K562 (cell line): ENCODE measurements at regions not wholly inside any gene's neighbourhood (a gene's known extent, or its start where the extent isn't known, plus 50 kb on each side); places are given as distances from the start of the nearest gene placed in this dataset.

Source experiments
- ATAC-seq: fragments of 200-7000 bp; cut with Tn5 transposase; 3 replicates; pipeline ENCODE4 v1.9.1; 2020; ENCODE audit warnings: moderate library complexity
- BruUV-seq: library from RNA; stranded (reverse); fragments of 400-500 nt; replicated peaks from 2 replicates; lab custom pipeline; 2021; lab: Mats Ljungman, UMichigan
- CTCF ChIA-PET: fragments of 300-600 bp; formaldehyde crosslinking; extraction: SDS; loops from one replicate; lab custom pipeline; 2021; ENCODE audit warnings: low intra/inter-chr PET ratio; lab: Yijun Ruan, JAX
- POLR2A ChIA-PET: fragments of 300-600, 350-650 bp; sonication (Branson Sonifier 250); formaldehyde crosslinking; extraction: SDS; loops from one replicate; lab custom pipeline; 2021; ENCODE audit warnings: antibody characterized with exemption, inconsistent platforms; lab: Yijun Ruan, JAX
- DNase-seq, 4 experiments: peaks; one replicate each; pipeline versions ENCODE4 v3.0.0 to v3.0.0-alpha.2; 2011 to 2018; ENCODE audit warnings: low spot score in 3 of 4, mixed read lengths in 3 of 4; ENCODE audit errors: extremely low read depth in 1 of 4
- FAIRE-seq: peaks from 2 replicates; lab custom pipeline; 2011; peaks lifted over from hg19 to GRCh38; lab: Jason Lieb, UNC
- H2AFZ ChIP-seq: 2 replicates; pipeline ENCODE4 v1.6.0; 2011; ENCODE audit warnings: low read depth, low read length, control low read depth, inconsistent platforms
- H3K27ac ChIP-seq: fragments of 200-600 bp; 3 replicates; pipeline ENCODE4 v1.8.0; 2011; ENCODE audit warnings: low read depth, mild to moderate bottlenecking, control low read depth, inconsistent platforms, low read length, moderate library complexity, mixed read lengths; ENCODE audit errors: extremely low read depth
- H3K27me3 ChIP-seq, 2 experiments: fragments of 300-600 bp in 1 of 2; 2 replicates in 1 of 2; 3 replicates in 1 of 2; pipeline versions ENCODE4 v1.6.0 to v1.8.0; 2011; ENCODE audit warnings: inconsistent platforms in 2 of 2, low read length in 2 of 2, mild to moderate bottlenecking in 1 of 2, mixed read lengths in 1 of 2, moderate library complexity in 1 of 2; ENCODE audit not compliant: control insufficient read depth in 2 of 2, insufficient read depth in 2 of 2
- H3K36me3 ChIP-seq: fragments of 300-600 bp; 3 replicates; pipeline ENCODE4 v1.8.0; 2011; ENCODE audit warnings: mild to moderate bottlenecking, low read length, inconsistent platforms; ENCODE audit not compliant: control insufficient read depth, insufficient read depth
- H3K4me1 ChIP-seq, 2 experiments: fragments of 200-600 bp in 1 of 2; replicated peaks in 1 of 2; 2 replicates in 1 of 2; 3 replicates in 1 of 2; pipeline versions ENCODE4 v1.5.1 to v1.8.0; 2011; ENCODE audit warnings: inconsistent platforms in 2 of 2, low read length in 2 of 2, mild to moderate bottlenecking in 1 of 2, mixed read lengths in 1 of 2, moderate library complexity in 1 of 2; ENCODE audit not compliant: control insufficient read depth in 2 of 2, insufficient read depth in 2 of 2
- H3K4me2 ChIP-seq: 2 replicates; pipeline ENCODE4 v1.6.1; 2011; ENCODE audit warnings: low read length, control low read depth, inconsistent platforms, mixed read lengths; ENCODE audit not compliant: insufficient read depth
- H3K4me3 ChIP-seq: fragments of 200-600 bp; sonication (generic), shearing (Covaris generic); 2 replicates; pipeline ENCODE4 v1.5.1; 2016; ENCODE audit warnings: control low read depth, inconsistent platforms
- H3K79me2 ChIP-seq: fragments of 200-600 bp; 3 replicates; pipeline ENCODE4 v1.8.0; 2011; ENCODE audit warnings: low read length, inconsistent platforms; ENCODE audit not compliant: control insufficient read depth, insufficient read depth
- H3K9ac ChIP-seq, 2 experiments: 2 replicates each; pipeline versions ENCODE4 v1.6.0 to v1.6.1; 2011; ENCODE audit warnings: low read depth in 2 of 2, low read length in 2 of 2, control low read depth in 1 of 2, inconsistent platforms in 1 of 2, mild to moderate bottlenecking in 1 of 2, mixed read lengths in 1 of 2; ENCODE audit not compliant: insufficient read depth in 1 of 2
- H3K9me1 ChIP-seq: one replicate; pipeline ENCODE4 v1.6.0; 2011; ENCODE audit warnings: inconsistent platforms, mild to moderate bottlenecking, low read length, moderate library complexity; ENCODE audit not compliant: control insufficient read depth, insufficient read depth
- H3K9me3 ChIP-seq: replicated peaks from 2 replicates; pipeline ENCODE4 v1.5.1; 2011; ENCODE audit warnings: low read depth, low read length, inconsistent platforms; ENCODE audit not compliant: control insufficient read depth, insufficient read depth
- H4K20me1 ChIP-seq: replicated peaks from 2 replicates; pipeline ENCODE4 v1.6.1; 2011; ENCODE audit warnings: low read length, inconsistent platforms, mixed read lengths; ENCODE audit not compliant: control insufficient read depth, insufficient read depth
- HSF4 ChIP-seq: fragments of 250-450 bp; sonication (Bioruptor Pico); IDR thresholded peaks from 2 replicates; pipeline ENCODE4 v2.1.2; 2022; ENCODE audit warnings: mild to moderate bottlenecking, moderate library complexity, borderline replicate concordance
- PATZ1 ChIP-seq: fragments of 250-450 bp; sonication (Bioruptor Pico); IDR thresholded peaks from 2 replicates; pipeline ENCODE4 v1.5.0; 2020; ENCODE audit warnings: mild to moderate bottlenecking, borderline replicate concordance
- PURB ChIP-seq: sonication (generic); formaldehyde crosslinking; IDR thresholded peaks from 2 replicates; pipeline ENCODE4 v1.9.0; 2021; ENCODE audit warnings: low read depth, mild to moderate bottlenecking, missing genetic modification reagents
- ZBTB9 ChIP-seq: fragments of 450-650 bp; formaldehyde crosslinking; IDR thresholded peaks from 2 replicates; pipeline ENCODE4 v1.4.0; 2020; ENCODE audit warnings: mild to moderate bottlenecking, moderate library complexity
- ZFP91 ChIP-seq: sonication (generic); formaldehyde crosslinking; IDR thresholded peaks from 2 replicates; pipeline ENCODE4 v1.8.0; 2022; ENCODE audit warnings: mild to moderate bottlenecking, missing genetic modification reagents
- ZHX1 ChIP-seq: fragments of 150-350 bp; conservative IDR thresholded peaks from 2 replicates; pipeline ENCODE4 v1.6.1; 2014; ENCODE audit warnings: low read length
- ZSCAN29 ChIP-seq: fragments of 450-650 bp; IDR thresholded peaks from 2 replicates; pipeline ENCODE4 v1.6.1; 2017
- WGBS: fragments of 100-300 bp; shearing (Covaris generic); methylation state at CpG from one replicate; pipeline ENCODE4 v1.1.6; 2016; ENCODE audit warnings: low coverage, mixed read lengths; ENCODE audit not compliant: insufficient coverage; ENCODE audit errors: missing lambda C conversion rate; 5-methylcytosine and 5-hydroxymethylcytosine counted together
- in situ Hi-C: fragments of 300-500 bp; cut with MboI; formaldehyde crosslinking; loops from 4 replicates; pipeline ENCODE4 v1.15.0; 2018; ENCODE audit warnings: inconsistent platforms, mixed read lengths
- intact Hi-C: fragments of 100-400 bp; cut with micrococcal nuclease; formaldehyde crosslinking; loops from 2 replicates; pipeline ENCODE4 v1.14.2; 2022
- TF ChIP-seq, protein P1 (sequence below), 3 experiments: fragments of 200-800 bp in 1 of 3; fragments of 250-450 bp in 1 of 3; fragments of 450-650 bp in 1 of 3; sonication (Bioruptor Pico) in 1 of 3; sonication (Bioruptor generic) in 1 of 3; formaldehyde crosslinking in 1 of 3; IDR thresholded peaks; 2 replicates each; pipeline versions ENCODE4 v1.6.1 to v1.8.0; 2016 to 2022; ENCODE audit warnings: mild to moderate bottlenecking in 2 of 3, missing genetic modification characterization in 2 of 3, missing compliant biosample characterization in 1 of 3, moderate library complexity in 1 of 3
- TF ChIP-seq, protein P2 (sequence below): IDR thresholded peaks from 2 replicates; pipeline ENCODE4 v1.6.1; 2011; ENCODE audit not compliant: insufficient read length; ENCODE audit errors: extremely low read depth

DNA sequence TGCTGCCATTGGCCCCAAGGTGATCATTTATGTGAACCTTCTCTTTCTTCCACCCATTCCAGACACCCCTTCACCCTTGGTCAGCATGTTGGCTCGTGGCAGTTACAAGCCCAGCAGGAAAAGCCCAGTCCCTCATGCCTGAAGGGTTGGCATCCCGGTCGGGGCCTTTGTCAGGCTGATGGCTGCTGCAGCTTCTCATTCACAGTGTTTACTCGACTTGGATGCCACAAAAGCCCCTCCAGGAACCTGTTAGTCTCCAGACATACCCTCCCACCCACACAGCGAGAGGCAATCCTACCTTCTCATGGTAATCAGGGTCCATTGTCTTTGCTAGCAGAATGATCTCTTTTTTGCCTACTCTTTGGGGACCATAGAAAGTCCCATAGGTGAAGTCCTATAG lies 200.8 kb upstream of the PFKP start:
- H2AFZ ChIP-seq, result no peak overlapping the region
- 0% methylated on average over 5 of the region's 5 CpGs for WGBS
- H3K4me1 ChIP-seq, result no peaks in the 10 kb centered on the region
- in situ Hi-C loops, result no loop called here
- no peak overlapping the region for H3K4me2 ChIP-seq
- ATAC-seq, result no peak
- no peaks in the 10 kb centered on the region for H3K9me3 ChIP-seq
- BruUV-seq, result no TSS peak
- H3K27me3 ChIP-seq, result no peaks in the 10 kb centered on the region; a peak in 2 of 5 replicates
- H3K36me3 ChIP-seq, result no peaks in the 10 kb centered on the region
- DNase-seq, result no peak
- H3K4me3 ChIP-seq, result no peak overlapping the region
- CTCF ChIA-PET, result interaction anchor here (0.7 kb wide), 1 partner anchor 28 kb away, joined by 3 read pairs; no protein-coding TSS in a partner anchor
- POLR2A ChIA-PET, result no interaction called here
- no peak for FAIRE-seq
- H3K27ac ChIP-seq, result no peak overlapping the region
- no peaks in the 10 kb centered on the region for H3K79me2 ChIP-seq
- no peaks in the 10 kb centered on the region for H3K9me1 ChIP-seq
- no peaks in the 10 kb centered on the region for H4K20me1 ChIP-seq
- intact Hi-C loops, result no loop called here
- no peak overlapping the region for H3K9ac ChIP-seq
- TF ChIP-seq ZBTB9 (CRISPR knock-in tag) (no peak), ZFP91 (CRISPR knock-in tag) (no peak), ZHX1 (no peak), PATZ1 (CRISPR knock-in tag) (no peak), ZSCAN29 (no peak), HSF4 (CRISPR knock-in tag) (no peak), PURB (CRISPR knock-in tag) (no peak)
- TF ChIP-seq, protein P1, sequence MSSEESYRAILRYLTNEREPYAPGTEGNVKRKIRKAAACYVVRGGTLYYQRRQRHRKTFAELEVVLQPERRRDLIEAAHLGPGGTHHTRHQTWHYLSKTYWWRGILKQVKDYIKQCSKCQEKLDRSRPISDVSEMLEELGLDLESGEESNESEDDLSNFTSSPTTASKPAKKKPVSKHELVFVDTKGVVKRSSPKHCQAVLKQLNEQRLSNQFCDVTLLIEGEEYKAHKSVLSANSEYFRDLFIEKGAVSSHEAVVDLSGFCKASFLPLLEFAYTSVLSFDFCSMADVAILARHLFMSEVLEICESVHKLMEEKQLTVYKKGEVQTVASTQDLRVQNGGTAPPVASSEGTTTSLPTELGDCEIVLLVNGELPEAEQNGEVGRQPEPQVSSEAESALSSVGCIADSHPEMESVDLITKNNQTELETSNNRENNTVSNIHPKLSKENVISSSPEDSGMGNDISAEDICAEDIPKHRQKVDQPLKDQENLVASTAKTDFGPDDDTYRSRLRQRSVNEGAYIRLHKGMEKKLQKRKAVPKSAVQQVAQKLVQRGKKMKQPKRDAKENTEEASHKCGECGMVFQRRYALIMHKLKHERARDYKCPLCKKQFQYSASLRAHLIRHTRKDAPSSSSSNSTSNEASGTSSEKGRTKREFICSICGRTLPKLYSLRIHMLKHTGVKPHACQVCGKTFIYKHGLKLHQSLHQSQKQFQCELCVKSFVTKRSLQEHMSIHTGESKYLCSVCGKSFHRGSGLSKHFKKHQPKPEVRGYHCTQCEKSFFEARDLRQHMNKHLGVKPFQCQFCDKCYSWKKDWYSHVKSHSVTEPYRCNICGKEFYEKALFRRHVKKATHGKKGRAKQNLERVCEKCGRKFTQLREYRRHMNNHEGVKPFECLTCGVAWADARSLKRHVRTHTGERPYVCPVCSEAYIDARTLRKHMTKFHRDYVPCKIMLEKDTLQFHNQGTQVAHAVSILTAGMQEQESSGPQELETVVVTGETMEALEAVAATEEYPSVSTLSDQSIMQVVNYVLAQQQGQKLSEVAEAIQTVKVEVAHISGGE (CRISPR knock-in tag; IDR thresholded peaks at IDR 0.05), result no peak
- TF ChIP-seq, protein P2, sequence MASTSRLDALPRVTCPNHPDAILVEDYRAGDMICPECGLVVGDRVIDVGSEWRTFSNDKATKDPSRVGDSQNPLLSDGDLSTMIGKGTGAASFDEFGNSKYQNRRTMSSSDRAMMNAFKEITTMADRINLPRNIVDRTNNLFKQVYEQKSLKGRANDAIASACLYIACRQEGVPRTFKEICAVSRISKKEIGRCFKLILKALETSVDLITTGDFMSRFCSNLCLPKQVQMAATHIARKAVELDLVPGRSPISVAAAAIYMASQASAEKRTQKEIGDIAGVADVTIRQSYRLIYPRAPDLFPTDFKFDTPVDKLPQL, result no peak
